ENCODE measurements at regions not wholly inside any gene's neighbourhood (a gene's known extent, or its start where the extent isn't known, plus 50 kb on each side); places are given as distances from the start of the nearest gene placed in this dataset.
A peak's percentile ranks its signal among the peaks of the same experiment; 100 is the strongest.

DNA sequence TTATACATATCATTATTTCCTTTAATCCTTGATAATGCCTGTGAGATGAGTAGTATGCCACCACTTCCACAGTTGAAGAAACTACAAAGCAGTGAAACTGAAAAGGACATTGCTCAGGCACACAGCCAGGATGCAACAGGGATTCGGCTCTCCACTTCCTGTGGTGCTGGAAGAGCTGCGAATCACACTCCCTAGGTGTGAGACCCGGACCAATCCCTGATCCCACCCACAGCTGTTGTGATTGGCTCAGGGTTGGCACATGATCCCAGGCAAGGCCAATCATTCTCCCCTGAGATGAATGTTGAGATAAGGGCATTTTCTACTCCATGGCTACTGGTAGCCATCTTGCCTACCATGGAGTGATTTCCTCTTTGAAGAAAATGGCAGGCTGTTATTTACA, 218.2 kb downstream of the TMEM114 start:
- POLR2A ChIA-PET = no interaction called here
- Histone ChIP-seq H4K20me1 (ENCODE audit: insufficient read depth) (no peaks in the 10 kb centered on the region), H3K9me2 (ENCODE audit: insufficient read depth) (no peaks in the 10 kb centered on the region), H3K4me1 (ENCODE audit: control insufficient read depth in 1 of 2, insufficient read depth in 2 of 2, low read length in 2 of 2) (peaks cover 0 to 3% of the 10 kb centered on the region in 2 experiments; a peak in 1 of 4 replicates), H3K4me3 (replicated peaks in 1 of 2; ENCODE audit: low read depth in 1 of 2, low read length in 2 of 2) (no peak overlapping the region), H3K9me3 (ENCODE audit: control insufficient read depth in 1 of 2, insufficient read depth in 1 of 2, low read depth in 1 of 2, low read length in 2 of 2) (peaks cover 0 to 2% of the 10 kb centered on the region in 2 experiments; a peak in 1 of 4 replicates), H3K9ac (ENCODE audit: low read length) (no peak overlapping the region), H3K4me2 (ENCODE audit: low read length) (no peak overlapping the region), H3K79me2 (ENCODE audit: insufficient read depth, low read length) (no peaks in the 10 kb centered on the region), H3K27me3 (ENCODE audit: insufficient read depth, low read length) (no peaks in the 10 kb centered on the region), H2AFZ (ENCODE audit: low read depth, low read length, poor library complexity, severe bottlenecking) (no peak overlapping the region), H3K36me3 (ENCODE audit: control insufficient read depth in 1 of 2, insufficient read depth in 2 of 2, low read length in 2 of 2) (no peaks in the 10 kb centered on the region), H3K27ac (ENCODE audit: low read depth, low read length) (no peak overlapping the region)
- DNase-seq (ENCODE audit: low read depth, low spot score) = no peak
- no peak for ATAC-seq
- BruUV-seq (replicated peaks) = no TSS peak
- RAD21 ChIA-PET (ENCODE audit: low non-redundant PET in 1 of 2, low total read pairs in 2 of 2, uncharacterized antibody in 2 of 2, unreplicated experiment in 2 of 2) = no interaction called here
- intact Hi-C loops (cut with micrococcal nuclease) = no loop called here
- CTCF ChIA-PET = no interaction called here
- TF ChIP-seq POLR2AphosphoS5 (IDR thresholded peaks at IDR 0.05; ENCODE audit: low read depth, low read length) = no peak
- TF ChIP-seq SRF (IDR thresholded peaks at IDR 0.05; ENCODE audit: low read depth) = no peak
- TF ChIP-seq CEBPB (IDR thresholded peaks at IDR 0.05; ENCODE audit: low read depth) = no peak
- no peak for TF ChIP-seq YY1 (IDR thresholded peaks at IDR 0.05; ENCODE audit: extremely low read depth, insufficient replicate concordance, low read depth, low read length)

DNA sequence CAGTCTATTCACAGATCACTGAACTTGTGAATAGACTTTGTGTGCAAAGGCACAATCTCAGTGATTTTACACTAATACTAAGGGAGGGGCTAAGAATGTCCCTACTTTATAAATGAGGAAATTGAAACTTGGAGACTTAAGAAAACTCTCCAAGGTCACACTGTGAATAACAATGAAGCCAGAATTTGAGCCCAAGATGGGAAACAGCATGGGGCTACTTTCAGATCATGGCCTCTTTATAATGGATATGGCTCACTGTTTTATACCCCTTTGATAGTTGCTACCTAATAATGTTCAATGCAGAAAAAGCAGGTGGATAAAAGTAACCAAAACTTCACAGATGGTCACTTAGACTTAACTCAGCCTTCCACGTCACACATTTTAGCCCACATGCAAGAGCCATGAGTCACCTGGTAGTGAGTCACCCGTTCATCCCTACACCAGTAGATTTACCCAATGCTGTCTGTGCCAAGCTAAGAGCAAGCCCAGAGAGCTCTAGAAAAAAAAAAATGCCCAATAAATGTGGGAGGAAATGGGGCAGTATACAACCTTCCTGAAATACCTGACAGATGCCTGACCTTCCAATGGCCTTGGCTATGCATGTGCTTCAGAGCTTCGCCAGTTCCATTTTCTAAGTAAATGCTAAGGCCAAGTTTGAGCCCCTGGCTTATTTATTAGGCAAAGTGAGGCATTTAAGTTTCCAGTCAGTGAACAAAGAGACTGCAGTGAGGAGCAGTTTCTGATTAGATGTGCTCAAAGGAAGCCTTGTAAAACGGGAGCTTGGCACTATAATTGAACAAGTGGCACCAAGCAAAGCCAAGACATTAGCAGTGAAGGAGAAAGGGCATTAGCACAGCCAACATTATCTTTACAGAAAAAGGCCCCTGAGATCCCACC, 219.7 kb downstream of the TMEM114 start:
- H3K4me2 ChIP-seq (ENCODE audit: low read length) = no peak overlapping the region
- peaks cover 0 to 6% of the 10 kb centered on the region in 2 experiments; a peak in 2 of 4 replicates for H3K9me3 ChIP-seq (ENCODE audit: control insufficient read depth in 1 of 2, insufficient read depth in 1 of 2, low read depth in 1 of 2, low read length in 2 of 2)
- no peaks in the 10 kb centered on the region for H4K20me1 ChIP-seq (ENCODE audit: insufficient read depth)
- no peak overlapping the region for H3K4me3 ChIP-seq (replicated peaks in 1 of 2; ENCODE audit: low read depth in 1 of 2, low read length in 2 of 2)
- TF ChIP-seq JUND (IDR thresholded peaks at IDR 0.05) = no peak
- TF ChIP-seq FOSL1 (IDR thresholded peaks at IDR 0.05; ENCODE audit: low read depth) = 0 out of 2 replicates have a peak, but pooled peaks have one; percentile 8
- ChIA-PET RAD21 (ENCODE audit: low non-redundant PET in 1 of 2, low total read pairs in 2 of 2, uncharacterized antibody in 2 of 2, unreplicated experiment in 2 of 2) (no interaction called here), CTCF (no interaction called here), POLR2A (no interaction called here)
- no peak overlapping the region for H3K9ac ChIP-seq (ENCODE audit: low read length)
- no peaks in the 10 kb centered on the region for H3K27me3 ChIP-seq (ENCODE audit: insufficient read depth, low read length)
- no TSS peak for BruUV-seq (replicated peaks)
- ATAC-seq (no peak), DNase-seq (ENCODE audit: low read depth, low spot score) (no peak)
- H2AFZ ChIP-seq (ENCODE audit: low read depth, low read length, poor library complexity, severe bottlenecking) = no peak overlapping the region
- no peaks in the 10 kb centered on the region for H3K9me2 ChIP-seq (ENCODE audit: insufficient read depth)
- H3K36me3 ChIP-seq (ENCODE audit: control insufficient read depth in 1 of 2, insufficient read depth in 2 of 2, low read length in 2 of 2) = no peaks in the 10 kb centered on the region
- intact Hi-C loops (cut with micrococcal nuclease) = no loop called here
- H3K27ac ChIP-seq (ENCODE audit: low read depth, low read length) = no peak overlapping the region
- H3K4me1 ChIP-seq (ENCODE audit: control insufficient read depth in 1 of 2, insufficient read depth in 2 of 2, low read length in 2 of 2) = peaks cover 0 to 3% of the 10 kb centered on the region in 2 experiments; a peak in 1 of 4 replicates
- H3K79me2 ChIP-seq (ENCODE audit: insufficient read depth, low read length) = no peaks in the 10 kb centered on the region

Measured in HCT116 (cell line).